Fibroblast of villous mesenchyme (primary cell): ENCODE measurements at regions not wholly inside any gene's neighbourhood (a gene's known extent, or its start where the extent isn't known, plus 50 kb on each side); places are given as distances from the start of the nearest gene placed in this dataset.
A peak's percentile ranks its signal among the peaks of the same experiment; 100 is the strongest.
"Not testable (repeated sequence)": the region's sequence is repeated elsewhere in the genome, so short reads cannot be mapped to it uniquely, and the experiment has no call there.

Experiments used
- DNase-seq: peaks from one replicate; pipeline ENCODE4 v3.0.0-alpha.2; 2010; ENCODE audit warnings: low read depth
- H3K4me3 ChIP-seq: 2 replicates; pipeline ENCODE4 v1.5.1; 2011; ENCODE audit warnings: low read depth, mild to moderate bottlenecking, low read length
- CTCF ChIP-seq: IDR thresholded peaks from 2 replicates; pipeline ENCODE4 v1.5.1; 2012; ENCODE audit warnings: low read depth, mild to moderate bottlenecking, low read length; ENCODE audit not compliant: insufficient read depth

GRCh38 chr7:149334930-149335329, 72.9 kb downstream of the ZNF783 start:
- no peak for DNase-seq
- TF ChIP-seq CTCF = no peak
- H3K4me3 ChIP-seq = no peak overlapping the region

GRCh38 chr7:149348758-149349369, 86.9 kb downstream of the ZNF783 start:
- no peak for TF ChIP-seq CTCF
- no peak for DNase-seq
- H3K4me3 ChIP-seq = no peak overlapping the region

- no peak for TF ChIP-seq CTCF
- DNase-seq = no peak
- no peak overlapping the region for H3K4me3 ChIP-seq
Observed at GRCh38 chr7:149353739-149354504, 91.9 kb downstream of the ZNF783 start.

- DNase-seq, H3K4me3 ChIP-seq: not testable (repeated sequence)
Observed at GRCh38 chr7:149355035-149355389, 93.0 kb downstream of the ZNF783 start.

GRCh38 chr7:149355390-149356048, 93.5 kb downstream of the ZNF783 start:
- no peak overlapping the region for H3K4me3 ChIP-seq
- DNase-seq = peak; percentile 2
- no peak for TF ChIP-seq CTCF

- H3K4me3 ChIP-seq = no peak overlapping the region
- no peak for TF ChIP-seq CTCF
- DNase-seq = no peak
Observed at GRCh38 chr7:149362696-149363095, 98.2 kb downstream of the ZNF777 start.

- DNase-seq = no peak
- H3K4me3 ChIP-seq = no peak overlapping the region
- TF ChIP-seq CTCF = no peak
Observed at GRCh38 chr7:149367418-149368180, 93.3 kb downstream of the ZNF777 start.
